ENCODE measurements at regions not wholly inside any gene's neighbourhood (a gene's known extent, or its start where the extent isn't known, plus 50 kb on each side); places are given as distances from the start of the nearest gene placed in this dataset.
"Not testable (repeated sequence)": the region's sequence is repeated elsewhere in the genome, so short reads cannot be mapped to it uniquely, and the experiment has no call there.

GRCh38 chr5:72760259-72760658 lies 56.2 kb upstream of the TNPO1 start:
- DNase-seq: no peak

GRCh38 chr5:72752909-72753308 lies 63.6 kb upstream of the TNPO1 start:
- DNase-seq: no peak

- DNase-seq: no peak
Measured at GRCh38 chr5:72749362-72749997, 67.0 kb upstream of the TNPO1 start.

GRCh38 chr5:72747826-72748225 lies 68.6 kb upstream of the TNPO1 start:
- no peak for DNase-seq

GRCh38 chr5:72746736-72747135 lies 69.7 kb upstream of the TNPO1 start:
- no peak for DNase-seq

- no peak for DNase-seq
Measured at GRCh38 chr5:72744136-72744535, 72.3 kb upstream of the TNPO1 start.

GRCh38 chr5:72741805-72742204 lies 74.7 kb upstream of the TNPO1 start:
- no peak for DNase-seq

DNA sequence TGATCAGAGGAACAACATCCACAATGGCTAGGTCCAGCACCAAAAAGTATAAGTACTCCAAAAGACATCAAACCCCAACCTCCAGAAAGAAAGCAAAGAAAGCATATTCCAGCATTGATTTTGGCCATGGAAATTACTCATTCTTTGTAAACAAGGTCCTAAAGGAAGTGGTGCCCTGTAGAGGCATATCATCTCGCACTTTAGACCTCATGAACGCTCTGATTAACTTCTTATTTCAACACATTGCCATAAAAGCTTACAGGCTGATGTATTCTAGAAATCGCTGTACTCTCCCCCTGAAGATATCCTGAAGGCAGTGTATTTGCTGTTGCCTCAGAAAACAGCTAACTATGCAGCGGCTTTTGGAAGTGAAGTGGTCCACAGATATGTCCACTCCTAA lies 82.7 kb upstream of the TNPO1 start:
- DNase-seq: no peak

DNA sequence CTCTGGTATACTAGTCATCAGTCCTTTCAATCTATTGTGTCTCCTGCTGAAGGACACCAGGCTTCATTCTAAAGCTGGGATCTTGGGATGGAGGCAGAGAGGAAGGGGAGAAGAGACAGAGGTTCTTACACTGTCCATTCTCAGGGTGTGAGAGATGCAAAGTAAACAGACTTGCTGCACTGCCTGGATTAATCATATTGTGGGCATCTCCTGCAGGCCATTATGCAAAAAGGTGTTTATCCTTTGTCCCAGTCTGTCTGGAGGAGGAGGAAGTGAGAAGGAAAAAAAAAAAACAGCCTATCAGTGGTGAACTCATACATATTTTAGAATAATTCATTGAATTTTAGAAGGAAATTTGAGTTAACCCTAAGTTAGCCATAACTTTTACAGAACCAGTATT lies 92.9 kb upstream of the TNPO1 start:
- no peak for DNase-seq

DNA sequence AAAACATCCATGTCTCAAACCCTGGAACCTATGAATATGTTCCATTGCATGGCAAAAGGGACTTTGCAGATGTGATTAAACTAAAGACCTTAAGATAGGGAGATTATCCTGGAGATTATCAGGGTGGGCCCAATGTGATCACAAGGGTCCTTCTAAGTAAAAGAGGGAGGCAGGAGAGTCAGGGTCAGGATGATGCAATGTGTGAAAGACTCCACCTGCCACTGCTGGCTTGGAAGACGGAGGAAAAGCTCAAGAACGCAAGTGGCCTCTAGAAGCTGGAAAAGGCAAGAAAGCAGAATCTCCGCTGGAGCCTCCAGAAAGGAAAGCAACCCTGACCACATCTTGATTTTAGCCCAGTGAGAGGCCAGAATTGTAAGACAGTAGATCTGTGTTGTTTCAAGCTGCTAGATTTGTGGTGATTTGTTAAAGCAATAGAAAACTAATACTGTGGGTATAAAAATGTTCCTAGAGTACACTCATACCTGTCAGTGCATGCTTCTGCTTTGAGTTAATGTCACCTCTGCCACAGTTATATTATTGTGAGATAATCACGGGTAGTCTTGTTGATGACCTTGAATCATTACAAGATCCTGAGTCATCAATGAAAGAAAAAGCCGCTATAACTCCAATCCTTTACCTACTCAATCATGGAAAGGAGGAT lies 93.5 kb upstream of the TNPO1 start:
- no peak for DNase-seq

DNA sequence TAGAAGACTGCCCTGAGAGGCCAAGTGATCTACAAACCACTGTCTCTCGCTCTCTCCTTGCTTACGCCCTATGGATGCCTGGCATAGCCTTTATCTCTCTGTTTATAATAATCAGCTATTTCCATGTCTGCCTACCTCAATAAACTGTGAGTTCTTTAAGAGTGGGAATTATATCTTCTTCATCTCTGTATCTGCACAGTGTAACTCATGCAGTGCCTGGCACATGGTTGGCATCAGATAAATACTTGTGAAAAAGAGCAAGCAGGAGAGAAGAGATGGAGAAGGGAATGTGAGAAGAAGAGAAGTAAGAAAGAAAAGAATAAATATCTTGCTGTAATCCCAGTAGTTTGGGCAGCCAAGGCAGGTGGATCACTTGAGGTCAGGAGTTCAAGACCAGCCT lies 94.6 kb upstream of the TNPO1 start:
- no peak for DNase-seq

DNA sequence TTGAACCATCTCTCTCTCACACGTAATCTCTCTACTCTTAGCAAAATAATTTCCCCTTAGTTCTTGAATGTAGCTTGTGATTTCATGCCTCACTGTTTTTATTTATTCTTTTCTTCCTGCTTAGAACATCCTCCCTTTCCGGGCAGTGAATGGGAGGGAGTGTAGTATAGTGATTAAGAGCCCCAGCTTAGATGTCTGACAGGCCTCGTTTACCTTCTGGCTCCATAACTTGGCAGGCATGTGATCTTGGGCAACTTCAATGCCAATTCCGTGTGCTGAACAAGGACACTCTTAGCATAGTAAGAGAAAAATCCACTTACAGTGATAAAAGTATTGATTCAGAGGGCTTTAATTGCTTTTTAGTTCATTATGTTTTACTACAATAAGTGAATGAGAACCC lies 96.3 kb upstream of the TNPO1 start:
- DNase-seq: no peak

GRCh38 chr5:72711351-72711750 lies 105.1 kb upstream of the TNPO1 start:
- no peak for DNase-seq

- no peak for DNase-seq
Measured at GRCh38 chr5:72709341-72709740, 107.1 kb upstream of the TNPO1 start.

DNA sequence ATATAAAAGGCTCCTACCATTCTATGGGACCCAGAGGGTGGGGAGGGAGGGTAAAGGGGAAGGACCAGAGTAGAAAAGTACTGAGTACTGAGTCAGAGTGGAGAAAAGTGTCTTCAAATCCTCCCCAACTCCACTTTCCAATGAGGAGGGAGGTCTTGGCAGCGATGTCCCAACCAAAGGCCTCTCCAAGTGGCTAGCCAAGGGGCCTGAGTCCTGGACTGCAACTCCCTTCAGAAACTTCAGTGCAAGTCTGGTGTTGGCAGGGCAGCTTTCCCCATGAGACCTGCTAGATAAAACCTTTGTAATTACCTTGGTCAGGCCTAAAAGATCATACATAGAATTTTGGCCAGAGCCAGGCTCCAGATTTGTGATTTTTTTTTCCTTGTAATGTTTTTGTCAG lies 111.3 kb upstream of the TNPO1 start:
- no peak for DNase-seq

DNA sequence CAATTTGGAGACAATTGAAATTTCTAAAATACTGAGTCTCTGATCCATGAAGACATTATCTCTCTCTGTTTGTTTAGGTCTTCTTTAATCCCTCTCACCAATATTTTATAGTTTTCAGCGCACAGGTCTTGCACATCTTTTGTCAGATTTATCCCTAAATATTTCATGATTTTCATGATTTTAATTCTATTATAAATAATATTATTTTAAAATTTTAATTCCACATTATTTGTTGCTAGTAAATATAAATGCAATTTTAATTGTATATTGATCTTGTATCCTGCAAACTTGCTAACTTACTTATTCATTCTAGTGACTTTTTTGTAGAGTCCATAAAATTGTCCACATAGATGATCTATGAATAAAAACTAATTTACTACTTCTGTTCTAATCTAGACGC lies 112.6 kb upstream of the TNPO1 start:
- DNase-seq: no peak

GRCh38 chr5:72702881-72703434 lies 113.5 kb upstream of the TNPO1 start:
- DNase-seq: no peak

GRCh38 chr5:72702105-72702504 lies 114.4 kb upstream of the TNPO1 start:
- not testable (repeated sequence) for DNase-seq

DNA sequence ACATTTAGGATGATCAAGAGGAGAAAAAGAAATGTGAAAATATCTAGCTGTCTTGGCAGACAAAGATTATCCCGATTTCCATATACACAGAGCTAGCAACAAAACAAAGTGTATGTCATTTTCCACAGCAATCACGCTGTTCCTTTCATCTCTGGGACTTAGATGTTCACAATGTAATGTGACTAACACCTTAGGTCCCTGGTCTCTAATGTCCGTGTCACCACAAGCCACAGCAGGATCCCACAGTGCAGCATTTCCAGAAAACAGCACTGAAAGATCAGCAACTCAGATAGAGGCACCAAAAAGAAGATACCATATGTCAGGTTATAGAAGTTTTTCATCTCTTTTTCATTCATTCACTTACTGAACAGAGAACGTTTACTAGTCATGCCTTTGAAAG lies 118.0 kb upstream of the TNPO1 start:
- DNase-seq: no peak

DNA sequence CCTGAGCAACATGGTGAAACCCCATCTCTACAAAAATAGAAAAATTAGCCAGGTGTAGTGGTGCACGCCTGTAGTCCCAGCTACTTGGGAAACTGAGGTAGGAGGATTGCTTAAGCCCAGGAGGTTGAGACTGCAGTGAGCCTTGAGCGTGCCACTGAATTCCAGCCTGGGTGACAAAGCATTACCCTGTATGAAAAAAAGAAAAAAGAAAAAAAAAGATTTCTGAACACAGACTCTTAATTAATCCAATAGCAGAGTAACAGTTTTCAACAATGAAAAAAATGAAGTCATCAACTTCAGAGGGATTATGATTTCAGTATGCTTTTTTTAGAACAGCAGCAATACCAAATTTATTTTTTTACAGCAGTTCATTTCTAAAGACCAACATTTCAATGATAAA lies 118.8 kb upstream of the TNPO1 start:
- no peak for DNase-seq

DNA sequence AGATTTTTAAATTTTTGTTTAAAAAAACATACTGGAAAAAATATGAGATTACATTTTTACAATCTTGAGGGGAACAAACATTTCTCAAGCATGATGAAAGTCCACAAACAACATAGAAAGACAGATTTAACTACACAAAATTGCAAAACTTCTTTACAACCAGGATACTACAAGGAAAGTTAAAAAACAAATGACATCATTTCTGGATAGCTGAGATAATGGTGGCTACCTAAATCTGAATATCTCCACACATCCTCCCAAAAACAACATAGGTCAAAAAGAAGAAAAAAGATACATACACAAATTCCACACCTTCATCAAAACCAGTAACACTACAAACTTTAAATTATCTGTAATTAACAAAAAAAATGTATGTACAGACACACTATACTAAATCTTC lies 120.8 kb upstream of the TNPO1 start:
- no peak for DNase-seq

DNA sequence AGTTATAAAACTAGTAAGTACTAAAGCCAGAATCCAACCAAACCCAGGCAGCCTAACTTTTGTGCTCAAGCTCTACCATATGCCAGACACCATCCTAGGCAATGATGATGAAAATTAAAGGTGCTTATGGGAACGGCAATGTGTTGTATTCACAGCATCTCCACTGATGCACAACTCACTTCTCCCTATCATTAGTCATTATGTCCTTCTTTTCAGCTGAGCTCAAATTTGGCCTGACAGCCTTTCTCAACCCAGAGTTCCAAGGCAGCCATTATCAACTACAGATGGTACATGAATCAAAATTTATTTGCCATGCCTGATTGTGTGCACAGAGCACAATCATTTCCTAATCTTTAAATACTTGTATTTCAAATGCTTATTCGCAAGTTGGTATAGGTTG lies 121.6 kb upstream of the TNPO1 start:
- no peak for DNase-seq

- no peak for DNase-seq
Measured at GRCh38 chr5:72693546-72694205, 122.8 kb upstream of the TNPO1 start.
